ENCODE measurements at regions not wholly inside any gene's neighbourhood (a gene's known extent, or its start where the extent isn't known, plus 50 kb on each side); places are given as distances from the start of the nearest gene placed in this dataset.

GRCh38 chr4:136097676-136098075 is 1434.6 kb downstream of the PCDH18 start:
- no peak for TF ChIP-seq CTCF (conservative IDR thresholded peaks at IDR 0.05; ENCODE audit: low read depth, low read length)
- no peak for DNase-seq (ENCODE audit: low read depth)
- H3K4me3 ChIP-seq (ENCODE audit: low read length) = no peak overlapping the region

GRCh38 chr4:136088211-136088867 is 1444.0 kb downstream of the PCDH18 start:
- no peak for TF ChIP-seq CTCF (conservative IDR thresholded peaks at IDR 0.05; ENCODE audit: low read depth, low read length)
- H3K4me3 ChIP-seq (ENCODE audit: low read length) = no peak overlapping the region

GRCh38 chr4:136078976-136079375 is 1453.3 kb downstream of the PCDH18 start:
- TF ChIP-seq CTCF (conservative IDR thresholded peaks at IDR 0.05; ENCODE audit: low read depth, low read length) = no peak
- no peak overlapping the region for H3K4me3 ChIP-seq (ENCODE audit: low read length)
- DNase-seq (ENCODE audit: low read depth) = no peak

More at GRCh38 chr4:136088211-136088867, 1444.0 kb downstream of the PCDH18 start:
- no peak for DNase-seq (ENCODE audit: low read depth)

- no peak overlapping the region for H3K4me3 ChIP-seq (ENCODE audit: low read length)
- no peak for TF ChIP-seq CTCF (conservative IDR thresholded peaks at IDR 0.05; ENCODE audit: low read depth, low read length)
- DNase-seq (ENCODE audit: low read depth) = no peak
These were observed 1475.5 kb downstream of the PCDH18 start for GRCh38 chr4:136056748-136057147.

- TF ChIP-seq CTCF (conservative IDR thresholded peaks at IDR 0.05; ENCODE audit: low read depth, low read length) = no peak
- DNase-seq (ENCODE audit: low read depth) = no peak
- H3K4me3 ChIP-seq (ENCODE audit: low read length) = no peak overlapping the region
These were observed 1476.9 kb downstream of the PCDH18 start for GRCh38 chr4:136055360-136055759.

- peak; percentile 17 for DNase-seq (ENCODE audit: low read depth)
- no peak overlapping the region for H3K4me3 ChIP-seq (ENCODE audit: low read length)
- TF ChIP-seq CTCF (conservative IDR thresholded peaks at IDR 0.05; ENCODE audit: low read depth, low read length) = no peak
These were observed 1495.5 kb downstream of the PCDH18 start for GRCh38 chr4:136036744-136037143.

GRCh38 chr4:136032391-136032790 is 1499.9 kb downstream of the PCDH18 start:
- H3K4me3 ChIP-seq (ENCODE audit: low read length) = no peak overlapping the region
- DNase-seq (ENCODE audit: low read depth) = no peak
- no peak for TF ChIP-seq CTCF (conservative IDR thresholded peaks at IDR 0.05; ENCODE audit: low read depth, low read length)
